ENCODE measurements at regions not wholly inside any gene's neighbourhood (a gene's known extent, or its start where the extent isn't known, plus 50 kb on each side); places are given as distances from the start of the nearest gene placed in this dataset.

GRCh38 chr1:193402037-193402436 is 215.6 kb upstream of the B3GALT2 start:
- TF ChIP-seq, protein P1, sequence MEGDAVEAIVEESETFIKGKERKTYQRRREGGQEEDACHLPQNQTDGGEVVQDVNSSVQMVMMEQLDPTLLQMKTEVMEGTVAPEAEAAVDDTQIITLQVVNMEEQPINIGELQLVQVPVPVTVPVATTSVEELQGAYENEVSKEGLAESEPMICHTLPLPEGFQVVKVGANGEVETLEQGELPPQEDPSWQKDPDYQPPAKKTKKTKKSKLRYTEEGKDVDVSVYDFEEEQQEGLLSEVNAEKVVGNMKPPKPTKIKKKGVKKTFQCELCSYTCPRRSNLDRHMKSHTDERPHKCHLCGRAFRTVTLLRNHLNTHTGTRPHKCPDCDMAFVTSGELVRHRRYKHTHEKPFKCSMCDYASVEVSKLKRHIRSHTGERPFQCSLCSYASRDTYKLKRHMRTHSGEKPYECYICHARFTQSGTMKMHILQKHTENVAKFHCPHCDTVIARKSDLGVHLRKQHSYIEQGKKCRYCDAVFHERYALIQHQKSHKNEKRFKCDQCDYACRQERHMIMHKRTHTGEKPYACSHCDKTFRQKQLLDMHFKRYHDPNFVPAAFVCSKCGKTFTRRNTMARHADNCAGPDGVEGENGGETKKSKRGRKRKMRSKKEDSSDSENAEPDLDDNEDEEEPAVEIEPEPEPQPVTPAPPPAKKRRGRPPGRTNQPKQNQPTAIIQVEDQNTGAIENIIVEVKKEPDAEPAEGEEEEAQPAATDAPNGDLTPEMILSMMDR (IDR thresholded peaks at IDR 0.05): no peak
- TF ChIP-seq ZFX (IDR thresholded peaks at IDR 0.05; ENCODE audit: borderline replicate concordance): no peak

Measured in 22Rv1 (cell line).